HG02973 (cell line): ENCODE measurements at regions not wholly inside any gene's neighbourhood (a gene's known extent, or its start where the extent isn't known, plus 50 kb on each side); places are given as distances from the start of the nearest gene placed in this dataset.
"Not testable (repeated sequence)": the region's sequence is repeated elsewhere in the genome, so short reads cannot be mapped to it uniquely, and the experiment has no call there.

Experiments
- ATAC-seq: cut with Tn5 transposase; IDR thresholded peaks from one replicate; pipeline ENCODE4 v1.9.1; 2021; ENCODE audit warnings: moderate library complexity; ENCODE audit not compliant: unreplicated experiment

DNA sequence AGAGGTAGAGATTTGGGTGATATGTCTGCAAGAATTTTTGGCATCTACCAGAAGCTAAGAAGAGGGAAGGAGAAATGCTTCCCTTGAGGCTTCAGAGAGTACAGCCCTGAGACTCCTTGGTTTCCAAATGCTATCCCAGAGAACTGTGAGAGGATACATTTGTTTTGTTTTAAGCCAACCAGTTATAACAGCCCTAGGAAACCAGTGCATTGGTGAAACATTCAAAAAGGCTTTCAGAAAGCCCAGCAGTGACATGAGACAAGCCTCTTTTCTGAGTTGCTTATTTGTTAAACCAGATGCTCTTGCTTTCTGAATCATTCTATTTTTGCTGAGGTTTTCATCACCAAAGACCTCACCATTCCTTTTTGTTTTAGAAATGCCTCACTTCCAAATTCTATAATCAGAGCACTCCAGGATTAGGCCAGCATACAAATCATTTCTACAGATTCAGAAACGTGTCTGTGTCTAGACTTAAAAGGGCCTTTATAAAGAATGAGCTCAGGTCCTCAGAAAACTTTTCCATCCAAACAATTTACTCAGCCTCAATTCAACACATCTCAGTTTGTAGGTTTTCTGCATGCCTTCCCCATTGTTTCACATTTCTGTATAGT, 1617.8 kb upstream of the FLRT2 start:
- ATAC-seq, result no peak

DNA sequence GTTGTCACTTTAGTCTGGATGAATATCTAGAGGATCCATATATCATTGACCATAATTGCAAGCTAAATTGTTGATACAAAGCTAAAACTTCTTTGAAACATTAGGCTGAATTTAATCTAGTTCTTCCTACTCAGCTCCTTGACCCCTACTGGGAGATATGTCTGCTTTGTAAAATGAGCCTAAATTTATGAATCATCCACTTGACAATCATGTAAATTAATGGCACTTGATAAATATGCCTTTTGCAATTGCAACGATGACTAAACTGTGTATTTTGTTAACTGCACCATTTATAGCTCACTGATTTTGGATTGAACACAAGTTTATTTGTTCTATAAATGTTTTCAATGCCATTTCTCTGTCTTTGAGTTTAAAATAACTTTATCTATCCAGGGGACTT, 1616.5 kb upstream of the FLRT2 start:
- ATAC-seq, result no peak

DNA sequence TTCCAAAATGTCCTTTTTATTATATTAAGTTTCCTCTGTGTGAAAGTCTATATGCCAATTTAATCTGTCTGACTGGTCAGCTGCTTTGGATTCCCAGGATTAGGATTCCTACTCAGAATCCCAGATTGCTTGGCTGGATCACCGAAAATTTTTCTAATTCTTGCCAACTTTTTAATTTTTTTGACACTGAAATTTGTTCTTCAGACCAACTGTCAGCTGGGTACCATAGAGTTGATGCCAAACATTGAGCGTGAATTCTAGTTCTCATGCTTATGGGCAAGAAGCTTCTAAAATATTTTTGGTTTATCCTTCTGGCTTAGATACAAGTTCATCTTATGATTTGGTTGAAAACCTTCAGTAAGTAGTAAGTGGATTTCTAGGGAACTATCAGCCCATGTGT, 1611.4 kb upstream of the FLRT2 start:
- no peak for ATAC-seq

DNA sequence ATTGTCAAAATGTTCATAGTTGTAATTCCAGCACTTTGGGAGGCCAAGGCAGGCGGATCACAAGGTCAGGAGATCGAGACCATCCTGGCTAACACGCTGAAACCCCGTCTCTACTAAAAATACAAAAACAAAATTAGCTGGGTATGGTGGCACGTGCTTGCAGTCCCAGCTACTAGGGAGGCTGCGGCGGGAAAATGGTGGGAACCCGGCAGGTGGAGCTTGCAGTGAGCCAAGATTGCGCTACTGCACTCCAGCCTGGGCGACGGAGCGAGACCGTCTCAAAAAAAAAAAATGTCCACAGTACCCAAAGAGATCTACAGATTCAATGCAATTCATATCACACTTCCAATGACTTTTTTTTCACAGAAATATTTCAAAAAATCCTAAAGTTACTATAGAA, 1610.3 kb upstream of the FLRT2 start:
- ATAC-seq, result not testable (repeated sequence)

DNA sequence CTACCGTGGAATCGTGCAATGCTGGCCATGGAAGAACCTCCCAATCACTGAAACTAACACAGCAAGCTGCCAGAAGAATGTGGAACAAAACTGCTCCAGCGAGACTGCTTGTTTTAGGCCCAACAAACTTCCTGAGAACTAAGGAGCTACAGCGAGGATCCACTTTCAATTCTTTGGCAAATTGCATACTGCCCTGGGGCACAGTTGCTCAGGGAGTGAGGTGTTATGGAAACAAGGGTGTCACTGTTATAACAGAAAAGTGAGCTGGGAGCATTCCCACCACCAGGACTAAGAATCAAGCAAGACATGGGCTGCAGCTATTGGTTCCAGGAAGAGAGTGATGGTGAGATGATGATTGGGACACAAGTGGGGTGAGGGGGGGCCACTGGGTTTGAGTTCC, 1606.1 kb upstream of the FLRT2 start:
- no peak for ATAC-seq

DNA sequence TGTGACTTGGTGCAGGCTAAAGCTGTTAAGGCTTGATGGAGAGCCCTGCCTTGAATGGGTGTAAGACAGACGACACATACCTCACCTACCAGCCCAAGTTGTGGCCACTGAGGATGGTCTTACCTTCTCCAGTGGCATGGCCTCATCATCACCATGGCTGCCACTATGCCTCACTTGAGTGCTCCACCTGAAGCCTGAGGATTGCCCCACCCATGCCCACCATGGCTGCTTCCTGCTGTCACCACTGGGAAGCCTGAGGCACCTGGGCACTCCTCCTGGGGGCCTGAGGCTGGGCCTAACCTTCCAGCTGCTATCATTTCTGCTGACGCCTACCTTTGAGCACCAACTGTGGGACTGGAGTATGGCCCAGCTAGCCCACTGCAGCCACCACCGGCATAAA, 1605.7 kb upstream of the FLRT2 start:
- no peak for ATAC-seq

DNA sequence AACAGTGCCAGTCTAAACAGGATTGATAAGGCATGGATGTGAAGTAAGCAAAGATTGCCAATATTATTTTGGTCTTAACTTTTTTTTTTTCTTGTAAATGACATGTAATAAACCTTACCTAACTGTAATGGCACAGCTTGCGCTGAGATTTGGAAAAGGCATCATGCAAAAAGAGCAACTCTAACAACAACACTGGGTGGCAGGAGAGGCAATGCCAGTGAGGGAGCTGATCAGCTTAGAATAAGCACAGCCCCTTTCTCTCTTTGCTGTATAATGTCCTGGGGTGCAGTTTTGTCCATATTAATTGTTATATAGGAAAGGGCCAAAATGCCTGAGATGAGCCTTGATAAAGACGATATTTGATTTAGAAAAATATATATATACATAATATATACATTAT, 1589.7 kb upstream of the FLRT2 start:
- ATAC-seq, result no peak

DNA sequence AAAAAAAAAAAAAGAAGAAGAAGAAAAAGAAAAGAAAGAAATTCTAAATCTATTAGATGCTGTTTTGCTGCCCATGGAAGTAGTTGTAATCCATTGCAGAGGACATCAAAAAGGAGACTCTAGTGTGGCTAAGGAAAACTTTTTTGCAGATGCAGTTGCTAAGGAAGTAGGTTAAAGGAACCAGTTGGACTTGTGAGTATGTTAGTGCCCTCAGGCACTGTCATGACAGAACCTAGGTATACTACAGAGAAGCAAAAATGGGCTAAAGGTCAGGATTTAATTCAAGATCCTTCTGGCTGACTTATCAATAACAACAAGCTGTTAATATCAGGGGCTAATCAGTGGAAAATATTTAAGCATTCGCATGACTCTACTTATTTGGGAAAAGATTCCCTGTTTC, 1571.6 kb upstream of the FLRT2 start:
- ATAC-seq, result no peak

DNA sequence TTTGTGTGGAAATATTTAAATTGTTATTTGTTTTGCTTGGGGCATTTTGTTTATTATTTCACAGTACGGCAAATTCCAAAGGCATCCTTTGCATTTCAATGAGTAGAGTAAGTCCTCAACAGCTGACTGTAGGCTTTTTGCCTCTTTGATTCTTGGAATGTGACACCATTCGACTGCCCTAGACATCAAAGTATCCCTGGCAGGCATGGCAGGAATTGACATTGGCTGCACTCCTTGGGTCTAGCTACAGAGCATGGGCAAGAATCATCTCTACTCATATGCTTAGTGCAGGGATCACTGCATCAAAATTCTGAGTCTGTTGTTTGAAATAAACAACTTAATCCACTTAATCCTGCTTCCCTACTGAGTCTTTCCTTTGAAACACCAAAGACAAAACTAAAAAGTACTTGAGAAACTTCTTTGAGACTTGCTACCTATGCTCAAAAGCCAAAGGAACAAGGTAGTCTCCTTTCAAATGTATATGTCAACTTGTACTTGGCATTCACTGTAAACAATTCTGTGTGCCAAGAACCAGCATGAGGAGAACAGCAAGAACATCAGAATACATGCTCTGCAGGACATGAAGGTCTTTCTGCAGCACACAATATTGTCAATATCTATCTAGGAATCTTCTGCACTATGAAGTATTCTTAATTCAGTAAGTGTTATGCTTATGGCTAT, 1569.0 kb upstream of the FLRT2 start:
- no peak for ATAC-seq

DNA sequence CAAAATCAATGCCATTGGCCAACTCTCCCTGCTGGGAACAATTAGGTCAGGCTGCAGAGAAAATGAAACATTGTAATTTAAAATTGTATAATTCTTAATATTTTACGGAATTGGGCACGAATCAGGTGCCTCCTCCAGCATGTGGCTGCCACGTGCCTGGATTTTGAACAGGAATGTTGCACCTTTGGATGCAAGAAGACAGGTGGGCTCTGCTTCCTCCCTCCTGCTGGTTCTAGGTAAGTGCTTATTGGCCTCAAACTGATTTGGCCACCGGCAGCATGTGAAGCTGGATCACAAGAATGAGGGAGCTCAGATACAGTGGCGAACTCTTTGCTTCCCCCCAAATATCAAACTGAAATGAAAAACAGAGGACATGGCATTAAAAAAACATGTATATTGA, 1559.9 kb upstream of the FLRT2 start:
- no peak for ATAC-seq

DNA sequence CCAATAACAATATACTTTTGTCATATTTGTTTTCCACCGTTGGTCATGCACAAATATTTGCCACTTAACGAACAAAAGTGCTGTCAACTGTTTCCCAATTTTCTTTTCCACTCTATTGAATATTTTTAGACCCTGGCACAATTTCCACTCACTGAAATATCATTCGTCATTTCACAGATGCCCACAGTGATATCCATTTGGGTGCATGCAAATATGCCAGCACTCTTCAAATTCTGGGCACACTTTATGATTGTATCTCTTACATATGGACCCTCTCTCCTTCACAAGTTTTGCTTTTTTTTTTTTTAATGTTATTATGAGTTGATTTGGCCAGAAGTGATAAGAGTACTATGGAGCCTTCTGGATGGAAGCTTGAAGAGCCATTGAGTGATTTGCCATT, 1557.3 kb upstream of the FLRT2 start:
- ATAC-seq, result no peak

DNA sequence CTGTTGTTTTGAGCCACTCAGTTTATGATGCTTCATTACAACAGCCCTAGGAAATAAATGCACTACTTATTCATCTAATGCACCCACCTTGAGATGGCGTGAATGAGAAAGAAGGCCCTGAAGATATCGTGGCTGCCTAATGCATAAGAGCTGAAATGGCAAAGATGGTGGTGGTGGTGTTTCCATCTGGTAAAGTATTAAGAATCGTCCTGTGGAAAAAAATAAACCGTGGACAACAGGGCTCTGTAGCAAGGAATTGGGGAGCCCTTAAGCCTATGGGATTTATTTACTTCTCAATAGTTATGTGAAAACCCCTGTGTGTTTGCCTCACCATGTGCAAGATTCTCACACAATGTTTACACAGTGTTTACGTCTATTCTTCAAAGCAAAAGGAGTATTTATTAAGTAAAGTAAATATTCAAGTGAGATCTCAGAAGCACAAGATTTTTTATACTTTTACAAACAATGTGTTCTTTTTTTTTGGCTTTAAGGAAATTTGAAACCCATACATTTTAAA, 1555.2 kb upstream of the FLRT2 start:
- no peak for ATAC-seq

DNA sequence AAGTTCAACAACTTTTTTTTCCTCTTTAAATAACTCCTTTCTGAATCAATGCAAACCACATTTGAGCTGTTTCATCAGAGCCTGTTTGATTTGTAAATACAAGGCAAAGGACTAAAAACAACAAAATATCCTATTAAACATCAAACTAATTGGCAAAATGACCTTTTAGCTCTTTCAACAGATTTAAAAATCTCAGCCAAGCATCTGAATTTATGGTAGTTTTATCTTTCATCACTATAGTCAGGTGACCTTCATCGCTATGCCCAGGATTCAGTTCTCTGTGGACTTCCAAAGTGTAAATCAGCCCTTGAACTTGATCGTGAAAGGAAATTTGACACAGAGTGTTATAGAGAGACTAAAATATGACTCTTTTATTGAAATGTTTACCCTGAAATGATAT, 1554.5 kb upstream of the FLRT2 start:
- no peak for ATAC-seq

DNA sequence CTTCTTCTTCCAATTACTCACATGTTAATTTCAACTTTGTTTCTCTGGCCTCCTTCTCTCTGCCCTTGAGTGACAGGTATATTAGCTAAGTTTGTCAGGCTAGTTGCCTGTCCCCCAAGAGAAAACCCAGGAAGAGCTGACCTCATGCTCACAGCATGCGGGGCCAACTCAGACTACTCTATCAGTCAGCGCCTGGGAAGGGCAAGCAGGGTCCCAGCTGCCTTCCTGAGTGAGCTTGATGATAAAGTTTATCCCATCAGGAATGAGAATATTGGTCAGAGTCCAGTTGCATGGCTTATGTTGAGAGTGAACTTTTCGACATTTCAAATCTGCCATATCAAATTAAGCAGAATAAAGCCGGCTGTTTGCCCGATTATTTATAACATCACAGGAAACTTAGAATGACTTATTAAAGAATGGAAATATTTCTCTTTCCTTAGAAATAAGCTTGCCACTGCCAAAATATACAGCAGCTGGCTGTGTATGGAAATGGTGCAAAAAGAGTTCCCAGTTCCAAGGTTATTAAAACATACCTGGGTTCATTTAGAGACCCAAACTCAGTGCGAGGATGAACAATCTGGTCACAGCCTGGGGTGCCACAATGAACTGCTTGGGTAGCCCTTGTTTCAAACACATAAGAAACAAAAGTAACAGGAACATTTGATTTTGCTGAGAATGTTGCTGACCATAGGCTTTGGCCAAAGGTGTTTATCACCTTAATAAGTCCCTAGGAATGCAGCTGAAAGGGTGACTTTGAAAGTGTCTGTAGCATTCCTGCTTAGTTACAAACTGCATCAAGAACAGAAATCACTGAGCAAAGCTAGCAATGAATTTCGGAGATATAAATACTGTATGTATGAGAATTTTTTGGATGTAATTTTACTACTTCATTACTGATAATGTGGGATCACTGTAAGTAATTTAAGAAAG, 1553.8 kb upstream of the FLRT2 start:
- no peak for ATAC-seq

DNA sequence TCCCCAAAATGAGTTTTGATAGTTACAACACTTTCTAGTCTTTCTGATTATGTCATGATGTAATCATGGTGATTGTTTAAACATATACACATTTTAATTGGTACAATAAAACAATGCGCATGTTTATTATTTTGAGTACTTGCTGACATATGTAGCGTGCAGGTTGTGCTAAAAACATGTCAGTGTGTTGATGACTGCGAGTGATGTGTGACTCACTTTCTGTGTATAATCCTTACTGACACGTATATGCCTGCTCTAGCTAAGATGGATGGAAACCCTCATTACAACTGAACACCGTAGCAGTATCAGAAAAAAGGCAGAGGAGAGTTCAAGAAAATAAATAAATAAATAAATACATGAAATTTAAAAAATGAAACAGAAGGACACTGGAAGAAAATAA, 1552.4 kb upstream of the FLRT2 start:
- no peak for ATAC-seq

DNA sequence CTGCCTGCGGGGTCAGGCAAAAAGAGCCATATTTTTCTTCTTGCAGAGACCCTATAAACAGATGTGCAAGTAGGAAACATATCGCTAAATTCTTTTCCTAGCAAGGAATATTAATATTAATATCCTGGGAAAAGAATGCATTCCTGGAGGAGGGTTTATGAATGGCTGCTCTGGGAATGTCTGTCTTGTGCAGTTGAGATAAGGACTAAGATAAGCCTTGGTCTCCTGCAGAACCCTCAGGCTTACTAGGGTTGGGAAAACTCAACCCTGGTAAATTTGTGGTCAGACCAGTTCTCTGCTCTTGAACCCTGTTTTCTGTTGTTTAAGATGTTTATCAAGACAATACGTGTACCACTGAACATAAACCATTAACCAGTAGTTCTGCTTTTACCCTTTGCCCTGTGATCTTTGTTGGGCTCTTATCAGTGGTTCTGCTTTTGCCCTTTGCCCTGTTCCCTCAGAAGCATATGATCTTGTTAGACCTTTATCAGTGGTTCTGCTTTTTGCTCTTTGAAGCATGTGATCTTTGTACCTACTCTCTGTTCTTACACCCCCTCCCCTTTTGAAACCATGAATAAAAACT, 1548.2 kb upstream of the FLRT2 start:
- not testable (repeated sequence) for ATAC-seq

DNA sequence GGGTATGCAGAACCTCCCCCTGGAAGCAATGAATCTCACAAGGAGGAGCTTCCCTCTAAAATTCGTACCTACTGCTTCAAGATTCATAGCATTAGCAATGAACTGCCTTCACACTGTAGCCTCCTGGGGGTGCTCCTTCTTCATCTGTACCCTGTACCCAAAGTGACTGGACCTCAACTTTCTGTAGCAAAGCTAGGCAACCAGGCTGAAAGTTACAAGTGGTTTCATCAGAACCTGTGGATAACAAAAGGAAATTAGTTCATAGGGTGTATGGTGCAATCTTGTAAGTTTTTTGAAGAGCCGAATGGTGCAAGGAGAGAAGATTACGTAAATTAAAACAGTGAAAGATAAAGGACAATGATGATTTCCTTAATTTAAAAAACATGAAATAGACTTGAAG, 1541.7 kb upstream of the FLRT2 start:
- no peak for ATAC-seq

DNA sequence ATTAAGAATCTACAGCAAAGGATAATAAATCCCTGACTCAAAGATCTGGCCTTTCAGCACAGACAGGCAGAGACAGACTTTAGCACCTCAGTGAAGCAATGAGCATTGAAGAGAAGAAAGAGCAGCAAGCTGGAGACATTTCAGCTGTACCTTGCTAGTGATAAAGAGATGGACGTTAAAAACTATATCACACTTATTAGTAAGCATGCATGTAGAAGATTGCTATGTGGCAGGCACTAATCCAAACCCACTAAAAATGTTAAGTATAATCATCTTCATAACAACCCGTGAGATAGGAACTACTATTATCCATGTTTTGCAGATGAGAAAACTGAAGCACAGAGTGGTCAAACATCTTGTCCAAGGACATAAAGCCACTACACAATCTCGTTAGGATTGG, 1538.3 kb upstream of the FLRT2 start:
- ATAC-seq, result no peak

DNA sequence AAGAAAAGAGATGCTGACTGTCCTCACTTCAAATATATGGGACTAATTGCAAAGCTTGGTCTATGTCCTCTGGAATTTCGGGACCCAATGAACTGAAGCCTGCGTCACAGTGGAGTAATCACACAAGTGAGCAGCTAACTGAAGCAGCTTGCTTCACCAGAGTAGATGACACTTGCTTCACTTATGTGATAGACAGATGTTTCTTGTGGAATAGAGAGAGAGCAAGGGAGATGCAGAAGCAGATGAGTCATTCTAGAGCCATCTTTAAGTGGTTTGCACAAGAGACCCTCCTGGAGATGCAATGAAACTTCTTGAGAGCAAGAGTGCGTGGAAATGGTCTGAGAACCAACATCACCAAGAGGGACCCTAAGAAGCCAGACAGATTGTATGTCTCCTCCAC, 1537.1 kb upstream of the FLRT2 start:
- no peak for ATAC-seq

DNA sequence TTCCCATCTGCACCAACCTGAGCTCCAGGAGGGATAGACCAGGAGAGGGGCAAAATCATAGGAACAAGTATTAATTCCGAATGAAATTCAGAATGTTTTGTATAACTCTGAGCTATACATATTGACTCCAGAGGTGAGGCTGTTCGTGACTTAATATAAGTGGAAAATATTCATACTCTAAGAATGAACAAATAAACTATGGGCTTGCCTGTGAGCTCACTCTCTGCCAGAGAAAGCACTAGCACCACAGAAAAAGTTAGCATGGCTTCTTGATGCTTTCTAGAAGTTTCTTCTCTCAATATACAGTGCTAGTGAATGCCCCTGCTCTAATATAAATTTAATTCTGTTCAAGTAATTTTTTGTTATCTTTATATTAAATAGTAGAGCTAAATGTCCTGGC, 1536.4 kb upstream of the FLRT2 start:
- ATAC-seq, result no peak

DNA sequence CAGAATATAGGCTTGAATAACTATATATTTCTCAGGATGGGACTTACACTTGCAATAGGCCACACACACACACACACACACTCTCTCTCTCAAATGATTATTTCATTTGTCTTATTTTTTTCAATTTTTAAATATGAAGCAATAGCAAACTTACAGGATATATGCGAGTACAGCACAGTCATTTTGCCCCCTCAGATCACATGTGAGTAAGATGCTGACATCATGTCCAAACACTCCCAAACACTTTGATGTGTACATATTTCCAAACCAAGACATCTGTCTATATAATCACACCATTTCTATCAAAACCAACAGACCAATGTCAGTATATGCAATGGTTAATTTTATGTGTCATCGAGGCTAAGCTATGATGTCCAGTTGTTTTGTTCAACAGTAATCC, 1535.9 kb upstream of the FLRT2 start:
- ATAC-seq, result no peak
